Caki2 (cell line): ENCODE measurements at regions not wholly inside any gene's neighbourhood (a gene's known extent, or its start where the extent isn't known, plus 50 kb on each side); places are given as distances from the start of the nearest gene placed in this dataset.
"Not testable (repeated sequence)": the region's sequence is repeated elsewhere in the genome, so short reads cannot be mapped to it uniquely, and the experiment has no call there.

Source experiments
- DNase-seq: peaks from one replicate; pipeline ENCODE4 v3.0.0-alpha.2; 2015; ENCODE audit warnings: low read depth
- in situ Hi-C: cut with HindIII; loops from 2 replicates; pipeline ENCODE4 v1.10.0; 2016; ENCODE audit warnings: low sequenced_read_pairs, low pct_unique_long_range_greater_than_20kb, mixed read lengths

DNA sequence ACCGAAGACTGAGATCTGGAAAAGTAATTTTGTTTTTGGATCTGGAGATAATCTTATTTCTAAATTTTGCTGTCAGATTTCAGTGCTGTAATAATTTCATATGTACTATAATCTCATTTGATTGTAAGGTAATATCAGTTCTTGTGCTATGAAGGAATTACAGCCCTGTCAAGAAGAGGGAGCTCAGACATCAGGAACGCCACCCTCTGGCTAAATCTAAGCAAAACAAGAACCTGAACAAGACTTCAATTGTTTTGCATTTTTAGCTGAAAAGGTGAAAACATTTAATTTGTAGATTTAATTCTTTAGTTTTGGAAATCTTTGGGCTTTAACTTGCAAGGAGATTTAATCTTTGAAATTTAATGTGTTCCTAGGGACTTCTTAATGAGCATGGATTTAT is 525.4 kb upstream of the HS3ST1 start:
- DNase-seq: no peak
- in situ Hi-C loops: no loop called here

- in situ Hi-C loops: no loop called here
These were observed 520.7 kb upstream of the HS3ST1 start for GRCh38 chr4:11949355-11949754.

GRCh38 chr4:11947629-11948028 is 518.9 kb upstream of the HS3ST1 start:
- DNase-seq, in situ Hi-C loops: not testable (repeated sequence)

More at GRCh38 chr4:11949355-11949754, 520.7 kb upstream of the HS3ST1 start:
- no peak for DNase-seq

DNA sequence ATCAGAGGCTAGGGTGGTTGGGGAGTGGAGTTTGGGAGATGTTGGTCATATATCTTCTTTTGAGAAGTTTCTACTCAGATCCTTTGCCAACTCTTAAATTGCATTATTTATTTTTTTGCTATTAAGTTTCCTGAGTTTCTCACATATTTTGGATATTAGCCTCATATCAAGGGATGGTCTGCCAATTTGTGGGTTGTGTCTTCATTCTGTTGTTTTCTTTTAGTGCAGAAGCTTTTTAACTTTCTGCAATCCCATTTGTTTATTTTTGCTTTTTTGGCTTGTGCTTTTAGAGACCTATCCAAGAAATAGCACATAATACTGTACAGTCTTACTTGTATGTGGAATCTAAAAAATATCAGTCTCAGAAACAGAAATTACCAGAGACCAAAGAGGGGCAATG is 509.2 kb upstream of the HS3ST1 start:
- in situ Hi-C loops: no loop called here
- no peak for DNase-seq

GRCh38 chr4:11931266-11931820 is 502.6 kb upstream of the HS3ST1 start:
- DNase-seq: no peak
- in situ Hi-C loops: no loop called here

DNA sequence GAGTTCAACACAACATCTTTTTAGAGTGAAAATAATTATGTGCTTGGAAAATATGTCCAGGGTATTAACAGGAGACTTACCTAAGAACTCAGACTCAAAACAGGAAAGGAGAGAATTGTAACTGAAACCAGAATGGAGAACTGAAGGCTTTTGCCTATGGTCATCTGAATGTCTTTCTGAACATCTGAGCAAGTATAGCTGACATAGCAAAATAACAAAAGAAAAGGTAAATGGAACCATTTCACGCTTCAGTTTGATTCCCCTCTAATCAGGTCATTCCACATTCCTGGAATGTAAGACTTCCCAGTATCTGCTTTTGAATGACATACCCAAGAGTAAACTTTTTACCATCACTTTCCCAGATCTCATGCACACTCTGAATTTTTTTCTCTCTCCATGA is 500.4 kb upstream of the HS3ST1 start:
- DNase-seq: no peak
- in situ Hi-C loops: no loop called here

GRCh38 chr4:11919316-11919715 is 490.6 kb upstream of the HS3ST1 start:
- in situ Hi-C loops: no loop called here
- no peak for DNase-seq

DNA sequence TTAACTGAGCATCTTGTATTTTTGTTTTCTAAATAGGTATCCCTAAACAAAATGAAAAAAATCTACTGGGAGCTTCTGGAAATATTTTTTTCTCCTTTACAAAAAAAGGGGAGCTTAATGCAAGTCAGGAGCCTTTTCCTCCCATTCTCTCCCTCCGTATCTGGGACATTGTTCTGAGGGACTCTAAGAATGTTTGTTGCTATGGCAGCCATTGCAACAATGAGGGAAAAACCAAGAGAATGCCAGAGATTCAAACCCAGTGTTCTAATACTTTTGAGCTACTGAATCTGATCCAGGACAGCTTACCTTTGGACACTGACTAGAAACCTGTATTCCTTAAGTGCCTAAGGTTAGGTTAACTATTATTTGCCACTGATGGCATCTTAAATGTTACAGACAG is 485.7 kb upstream of the HS3ST1 start:
- in situ Hi-C loops: no loop called here
- no peak for DNase-seq

- DNase-seq: no peak
- in situ Hi-C loops: no loop called here
These were observed 484.2 kb upstream of the HS3ST1 start for GRCh38 chr4:11912886-11913285.

GRCh38 chr4:11910812-11911211 is 482.1 kb upstream of the HS3ST1 start:
- no peak for DNase-seq
- in situ Hi-C loops: no loop called here

GRCh38 chr4:11908712-11909111 is 480.0 kb upstream of the HS3ST1 start:
- in situ Hi-C loops: no loop called here
- DNase-seq: no peak

DNA sequence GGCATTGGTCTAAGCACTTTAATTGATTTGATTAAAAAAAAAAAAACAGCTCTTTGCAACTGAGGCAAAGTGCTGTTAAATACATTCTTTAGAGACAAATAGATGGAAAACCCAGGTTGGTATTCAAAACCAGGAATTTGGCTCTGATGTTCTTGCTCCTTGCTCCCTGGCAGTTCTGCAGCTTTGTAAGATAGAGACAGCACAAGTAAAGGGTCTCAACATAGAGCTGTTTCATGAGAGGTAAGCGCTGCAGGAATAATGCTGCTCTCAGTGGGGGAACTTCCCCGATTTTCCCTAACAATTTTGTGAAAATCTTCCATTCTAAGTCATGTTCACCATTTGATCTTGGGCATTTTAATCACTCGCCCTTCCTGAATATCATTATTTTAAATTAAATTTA is 479.5 kb upstream of the HS3ST1 start:
- in situ Hi-C loops: no loop called here

GRCh38 chr4:11904846-11905739 is 476.4 kb upstream of the HS3ST1 start:
- DNase-seq: no peak
- in situ Hi-C loops: no loop called here

More for the DNA sequence above, 479.5 kb upstream of the HS3ST1 start:
- no peak for DNase-seq

DNA sequence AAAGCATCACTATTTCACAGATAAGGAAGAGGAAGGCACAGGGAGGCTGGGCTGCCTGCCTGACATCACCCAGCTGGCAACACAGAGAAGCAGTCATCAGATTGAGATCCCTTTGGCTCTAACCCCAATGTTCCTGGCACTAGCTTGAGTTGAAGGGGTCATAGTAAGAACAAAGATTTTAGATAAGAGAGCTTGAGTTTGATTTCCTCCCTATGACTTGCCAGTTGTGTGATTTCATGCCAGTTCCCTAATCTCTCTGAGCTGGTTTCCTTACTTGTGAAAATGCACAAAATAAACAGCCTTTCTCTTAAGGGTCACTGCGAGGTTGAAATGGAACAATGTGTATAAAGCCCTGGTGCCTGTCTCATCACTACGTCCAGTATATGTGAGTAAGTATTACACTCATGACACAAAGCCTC is 475.4 kb upstream of the HS3ST1 start:
- DNase-seq: no peak
- in situ Hi-C loops: no loop called here

DNA sequence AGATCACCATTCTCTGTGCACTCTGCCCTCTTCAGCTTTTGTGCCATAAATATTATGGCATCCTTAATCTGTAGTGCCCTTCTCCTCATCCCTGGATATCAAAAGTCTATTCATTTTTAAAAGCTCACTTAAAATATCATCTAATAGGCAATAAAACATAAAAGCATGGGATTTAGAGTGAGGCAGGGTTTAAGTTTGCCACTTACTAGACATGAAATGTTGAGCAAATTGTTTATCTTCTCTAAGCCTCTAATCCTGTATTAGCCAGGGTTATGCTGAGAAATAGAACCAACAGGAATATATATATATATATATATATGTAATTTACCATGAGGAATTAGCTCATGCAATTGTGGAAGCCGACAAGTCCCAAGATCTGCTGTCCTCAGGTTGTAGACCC is 472.4 kb upstream of the HS3ST1 start:
- in situ Hi-C loops: no loop called here
- no peak for DNase-seq

DNA sequence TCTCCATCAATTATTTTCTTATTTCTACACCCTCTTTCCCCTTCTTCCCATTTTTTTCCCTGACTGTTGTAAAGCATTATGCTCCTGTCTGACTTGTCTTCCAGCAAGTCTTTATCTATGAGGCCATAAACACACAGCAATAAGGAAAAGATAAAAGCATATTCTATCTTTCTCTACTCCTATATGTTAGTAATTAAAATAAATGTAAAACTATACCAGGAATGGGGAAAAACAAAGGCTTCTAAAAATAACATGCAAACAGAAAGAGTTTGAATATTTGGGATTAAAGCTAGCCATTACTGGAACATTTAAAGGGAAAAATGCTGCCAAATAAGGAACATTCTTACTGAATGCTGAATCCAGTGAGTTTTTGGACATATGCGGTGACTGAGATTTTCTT is 471.7 kb upstream of the HS3ST1 start:
- DNase-seq: no peak
- in situ Hi-C loops: no loop called here

DNA sequence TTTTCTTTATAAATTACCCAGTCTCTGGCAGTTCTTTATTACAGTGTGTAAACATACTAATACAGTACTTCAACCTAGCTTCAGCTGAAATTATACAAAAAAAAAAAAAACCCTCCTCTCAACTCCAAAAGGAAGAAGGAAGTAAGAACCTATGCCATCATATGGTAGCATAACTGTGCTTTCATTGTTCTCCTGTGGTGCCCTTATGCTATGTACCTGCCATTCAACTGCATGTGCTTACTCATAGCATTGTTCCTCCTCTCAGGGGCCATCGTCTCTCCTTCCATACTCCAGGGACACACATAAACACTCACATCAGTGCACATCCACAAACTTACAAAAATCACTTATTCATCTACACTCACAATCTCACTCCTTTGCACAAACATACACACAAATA is 470.1 kb upstream of the HS3ST1 start:
- in situ Hi-C loops: no loop called here
- no peak for DNase-seq

DNA sequence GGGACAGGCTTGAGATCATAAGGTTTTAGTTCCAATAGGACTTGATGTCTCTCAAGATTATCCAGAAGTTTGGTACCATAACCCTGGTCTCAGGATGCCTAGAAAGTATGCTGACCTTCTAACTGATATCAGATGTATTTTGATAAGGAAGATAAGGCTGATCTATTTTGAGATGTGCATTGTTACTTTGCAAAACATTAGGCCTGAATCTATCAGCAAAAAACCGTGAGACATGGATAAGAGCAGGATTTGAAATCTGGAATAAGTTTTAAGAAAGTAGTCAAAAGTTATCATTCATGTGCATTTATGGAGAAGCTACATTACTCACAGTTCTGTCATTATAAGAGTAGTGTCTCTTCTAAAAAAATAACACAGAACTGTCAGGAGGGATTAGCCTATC is 467.1 kb upstream of the HS3ST1 start:
- no peak for DNase-seq
- in situ Hi-C loops: no loop called here

GRCh38 chr4:11894977-11895376 is 466.3 kb upstream of the HS3ST1 start:
- in situ Hi-C loops: no loop called here
- no peak for DNase-seq

GRCh38 chr4:11894221-11894620 is 465.5 kb upstream of the HS3ST1 start:
- DNase-seq: no peak
- in situ Hi-C loops: no loop called here
